GM12875 (cell line): ENCODE measurements at regions not wholly inside any gene's neighbourhood (a gene's known extent, or its start where the extent isn't known, plus 50 kb on each side); places are given as distances from the start of the nearest gene placed in this dataset.
"Not testable (repeated sequence)": the region's sequence is repeated elsewhere in the genome, so short reads cannot be mapped to it uniquely, and the experiment has no call there.

Source experiments
- H3K4me3 ChIP-seq: one replicate; pipeline ENCODE4 v1.5.1; 2011; ENCODE audit warnings: low read depth, low read length, control low read depth
- TF ChIP-seq, protein P1 (sequence below): IDR thresholded peaks from 2 replicates; pipeline ENCODE4 v1.5.1; 2011; ENCODE audit warnings: low read depth, mild to moderate bottlenecking, control low read depth, inconsistent platforms, low read length, moderate library complexity, borderline replicate concordance; ENCODE audit not compliant: insufficient read depth

DNA sequence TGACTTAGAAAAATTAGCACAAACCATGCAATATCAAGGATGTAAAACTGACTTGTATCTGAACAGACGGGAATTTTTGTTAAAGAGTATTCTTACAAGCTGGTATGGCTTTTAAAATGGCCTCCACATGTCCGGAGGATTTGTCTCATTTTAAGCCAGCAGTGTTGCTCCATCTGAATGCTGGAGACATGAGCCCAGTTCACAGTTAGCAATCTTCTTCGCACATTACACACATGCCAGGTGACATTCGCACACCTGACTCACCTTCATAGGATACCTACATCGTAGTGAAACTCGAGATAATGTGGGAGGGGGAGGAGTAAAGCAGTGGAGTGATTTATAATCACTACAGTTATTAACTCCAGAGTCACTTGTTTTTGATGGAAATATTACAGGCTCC, 231.8 kb upstream of the RBBP8 start:
- TF ChIP-seq, protein P1, sequence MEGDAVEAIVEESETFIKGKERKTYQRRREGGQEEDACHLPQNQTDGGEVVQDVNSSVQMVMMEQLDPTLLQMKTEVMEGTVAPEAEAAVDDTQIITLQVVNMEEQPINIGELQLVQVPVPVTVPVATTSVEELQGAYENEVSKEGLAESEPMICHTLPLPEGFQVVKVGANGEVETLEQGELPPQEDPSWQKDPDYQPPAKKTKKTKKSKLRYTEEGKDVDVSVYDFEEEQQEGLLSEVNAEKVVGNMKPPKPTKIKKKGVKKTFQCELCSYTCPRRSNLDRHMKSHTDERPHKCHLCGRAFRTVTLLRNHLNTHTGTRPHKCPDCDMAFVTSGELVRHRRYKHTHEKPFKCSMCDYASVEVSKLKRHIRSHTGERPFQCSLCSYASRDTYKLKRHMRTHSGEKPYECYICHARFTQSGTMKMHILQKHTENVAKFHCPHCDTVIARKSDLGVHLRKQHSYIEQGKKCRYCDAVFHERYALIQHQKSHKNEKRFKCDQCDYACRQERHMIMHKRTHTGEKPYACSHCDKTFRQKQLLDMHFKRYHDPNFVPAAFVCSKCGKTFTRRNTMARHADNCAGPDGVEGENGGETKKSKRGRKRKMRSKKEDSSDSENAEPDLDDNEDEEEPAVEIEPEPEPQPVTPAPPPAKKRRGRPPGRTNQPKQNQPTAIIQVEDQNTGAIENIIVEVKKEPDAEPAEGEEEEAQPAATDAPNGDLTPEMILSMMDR, result no peak
- H3K4me3 ChIP-seq, result no peak overlapping the region

GRCh38 chr18:22701795-22702194, 231.3 kb upstream of the RBBP8 start:
- H3K4me3 ChIP-seq, result no peak overlapping the region
- TF ChIP-seq, protein P1, result no peak

DNA sequence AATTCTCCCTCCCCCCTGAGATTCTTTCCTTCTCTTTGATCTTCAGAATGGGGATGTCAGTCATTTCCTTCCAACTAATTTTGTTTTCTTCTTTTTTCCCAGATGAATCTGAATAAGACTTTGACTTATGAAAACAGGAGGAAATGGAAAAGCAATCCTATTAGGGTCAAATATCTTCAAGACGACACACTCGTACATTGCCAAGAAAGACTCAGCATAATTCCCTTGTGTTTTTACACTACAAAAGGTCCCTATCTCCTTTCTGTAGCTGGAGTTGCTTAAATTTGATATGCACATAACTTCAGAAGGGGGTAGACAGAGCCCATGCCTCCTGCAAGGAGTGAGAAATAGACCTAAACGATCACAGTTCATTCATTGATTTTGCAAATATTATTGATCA, 230.3 kb upstream of the RBBP8 start:
- no peak overlapping the region for H3K4me3 ChIP-seq
- TF ChIP-seq, protein P1, result no peak

DNA sequence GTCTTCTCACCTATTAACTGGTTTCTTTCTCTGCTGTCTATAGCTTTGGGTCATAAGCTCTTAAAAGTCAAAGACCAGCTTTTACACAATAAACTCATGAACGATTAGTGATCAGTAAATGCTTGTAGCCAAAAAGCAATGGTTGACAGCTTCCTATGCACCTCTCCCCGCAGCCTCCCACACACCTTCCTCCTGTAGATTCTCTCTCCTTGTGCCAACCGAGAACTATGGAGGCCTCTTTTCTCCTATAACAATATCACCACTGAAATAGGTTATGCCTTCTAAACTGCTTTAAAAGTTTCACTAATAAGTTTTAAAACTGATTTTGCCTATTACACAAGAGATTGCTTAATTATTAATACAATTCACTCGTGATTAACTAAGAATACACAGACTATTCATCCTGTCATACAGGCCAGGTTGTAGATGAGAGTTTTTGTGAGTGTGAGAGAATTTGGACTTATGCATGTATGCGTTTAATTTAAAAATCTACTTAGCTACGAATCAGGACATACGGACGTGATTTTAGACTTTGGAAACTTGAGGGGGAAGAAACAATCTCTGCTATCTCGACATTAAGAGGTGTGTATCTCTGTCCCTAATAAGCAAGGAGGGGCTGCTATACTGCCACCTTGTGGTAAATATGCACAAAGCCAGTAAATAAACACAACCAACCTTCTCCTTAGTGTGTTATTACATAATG, 229.1 kb upstream of the RBBP8 start:
- no peak overlapping the region for H3K4me3 ChIP-seq
- TF ChIP-seq, protein P1, result peak; percentile 57

- TF ChIP-seq, protein P1, result no peak
Measured at GRCh38 chr18:22704586-22704918, 228.6 kb upstream of the RBBP8 start.

DNA sequence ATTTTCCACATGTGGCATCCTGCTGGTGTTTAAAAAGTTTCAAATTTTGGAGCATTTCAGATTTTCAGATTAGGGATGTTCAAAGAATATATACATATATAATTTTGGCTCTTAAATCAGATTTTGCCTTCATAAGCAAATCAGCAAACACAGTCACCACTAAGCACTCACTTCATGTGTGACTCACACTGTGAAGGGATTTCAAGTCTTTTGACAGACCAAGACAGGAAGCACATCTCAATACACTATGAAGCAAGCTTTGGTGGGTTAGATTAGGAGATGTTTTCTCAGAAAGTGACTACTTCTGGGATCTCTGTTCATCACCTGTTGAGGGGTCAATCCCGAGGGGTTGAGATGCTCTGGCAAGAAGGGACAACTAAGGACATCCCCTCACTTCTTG, 227.8 kb upstream of the RBBP8 start:
- no peak overlapping the region for H3K4me3 ChIP-seq
- TF ChIP-seq, protein P1, result no peak

More at GRCh38 chr18:22704586-22704918, 228.6 kb upstream of the RBBP8 start:
- H3K4me3 ChIP-seq, result no peak overlapping the region

GRCh38 chr18:22706025-22706424, 227.1 kb upstream of the RBBP8 start:
- not testable (repeated sequence) for H3K4me3 ChIP-seq
